Erythroblast (primary cell): ENCODE measurements at regions not wholly inside any gene's neighbourhood (a gene's known extent, or its start where the extent isn't known, plus 50 kb on each side); places are given as distances from the start of the nearest gene placed in this dataset.

Source experiments
- GATA1 ChIP-seq: IDR thresholded peaks from 2 replicates; pipeline ENCODE4 v1.6.1; 2011; ENCODE audit warnings: low read depth, mild to moderate bottlenecking, control low read depth, low read length, moderate library complexity
- POLR2A ChIP-seq: IDR thresholded peaks from 2 replicates; pipeline ENCODE4 v1.6.1; 2011; ENCODE audit warnings: mild to moderate bottlenecking, low read length

GRCh38 chr6:71015392-71015791 lies 58.5 kb upstream of the B3GAT2 start:
- TF ChIP-seq POLR2A (no peak), GATA1 (no peak)
